GM21390 (cell line): ENCODE measurements at regions not wholly inside any gene's neighbourhood (a gene's known extent, or its start where the extent isn't known, plus 50 kb on each side); places are given as distances from the start of the nearest gene placed in this dataset.
A peak's percentile ranks its signal among the peaks of the same experiment; 100 is the strongest.

Source experiments
- ATAC-seq: cut with Tn5 transposase; IDR thresholded peaks from one replicate; pipeline ENCODE4 v1.9.1; 2021; ENCODE audit not compliant: unreplicated experiment

GRCh38 chr5:90135779-90136378, 273.7 kb downstream of the CETN3 start:
- ATAC-seq: no peak

- no peak for ATAC-seq
Measured at GRCh38 chr5:90134892-90135291, 274.7 kb downstream of the CETN3 start.

- ATAC-seq: no peak
Measured at GRCh38 chr5:90134381-90134780, 275.2 kb downstream of the CETN3 start.

GRCh38 chr5:90133941-90134340, 275.6 kb downstream of the CETN3 start:
- no peak for ATAC-seq

DNA sequence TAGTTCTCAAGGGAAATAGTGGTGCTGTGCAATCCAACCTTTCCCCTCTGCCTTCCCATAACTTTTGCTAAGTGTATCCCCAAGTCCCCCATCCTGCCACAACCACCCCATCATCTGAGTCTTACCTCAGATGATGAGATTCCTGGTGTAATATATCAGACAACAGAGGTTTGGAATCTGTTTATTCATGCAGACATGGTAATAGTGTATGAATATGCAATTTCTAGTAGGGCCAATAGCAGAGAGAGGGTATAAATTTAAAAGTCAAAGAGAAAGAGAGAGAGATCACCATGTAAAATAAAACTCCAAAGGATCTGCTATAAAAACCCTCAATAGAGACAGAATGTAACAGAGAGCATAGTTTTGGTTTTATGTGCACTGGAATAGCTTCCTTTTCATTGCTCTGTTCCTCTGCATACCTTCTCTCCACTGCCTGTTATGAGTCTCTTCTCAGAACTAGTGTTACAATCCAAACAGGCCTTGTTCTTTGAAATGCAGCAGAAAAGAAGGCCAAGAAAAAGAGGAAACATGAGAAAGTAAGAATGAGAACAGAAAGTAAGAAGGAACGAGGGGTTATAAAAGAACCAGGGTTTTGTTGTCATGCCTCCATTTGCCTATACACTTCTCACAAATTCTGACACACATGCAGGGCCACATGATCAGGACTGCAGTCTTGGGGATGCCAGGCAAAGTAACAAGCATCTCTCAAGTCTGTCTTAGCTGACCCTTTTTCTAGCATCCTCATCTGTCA, 278.0 kb downstream of the CETN3 start:
- ATAC-seq: peak; percentile 85

DNA sequence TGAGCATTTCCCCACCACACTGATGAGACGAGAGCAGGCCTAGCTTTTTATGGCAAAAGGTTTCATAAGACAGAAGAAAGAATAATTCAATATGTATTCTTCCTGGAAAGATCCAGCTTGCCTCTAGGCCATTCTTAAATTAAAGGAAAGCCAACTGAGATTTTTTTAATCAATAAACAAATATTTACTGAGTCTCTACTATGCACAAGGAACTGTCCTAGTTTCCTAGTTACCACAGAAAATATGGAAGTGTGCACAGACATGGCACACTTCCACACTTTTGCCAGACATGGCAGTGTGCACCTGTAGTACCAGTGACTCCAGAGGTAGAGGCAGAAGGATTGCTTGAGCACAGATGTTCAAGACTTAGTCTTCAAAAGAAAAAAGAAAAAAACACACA, 281.0 kb downstream of the CETN3 start:
- ATAC-seq: no peak

- ATAC-seq: no peak
Measured at GRCh38 chr5:90119531-90119971, 290.0 kb downstream of the CETN3 start.

DNA sequence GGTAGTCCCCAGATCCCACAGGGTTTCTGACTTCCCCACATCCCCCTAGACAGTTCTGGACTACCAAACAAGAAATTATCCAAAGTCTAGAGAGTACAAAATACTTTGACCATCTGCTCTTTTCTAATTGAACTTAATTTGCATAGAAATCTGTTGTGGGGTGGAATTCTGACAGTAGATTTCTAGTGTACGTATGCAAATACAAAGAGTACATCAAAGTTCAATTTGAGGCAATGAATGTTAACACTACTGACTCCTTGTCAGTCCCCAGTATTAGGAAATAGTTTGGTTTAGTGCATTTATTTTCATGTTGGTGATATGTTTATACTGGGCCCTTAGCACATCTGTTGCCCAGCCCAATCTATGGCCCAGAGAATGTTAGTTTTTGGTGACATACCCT, 292.6 kb downstream of the CETN3 start:
- no peak for ATAC-seq

GRCh38 chr5:90113108-90113507, 296.4 kb downstream of the CETN3 start:
- ATAC-seq: no peak

- ATAC-seq: no peak
Measured at GRCh38 chr5:90112033-90112692, 297.4 kb downstream of the CETN3 start.

DNA sequence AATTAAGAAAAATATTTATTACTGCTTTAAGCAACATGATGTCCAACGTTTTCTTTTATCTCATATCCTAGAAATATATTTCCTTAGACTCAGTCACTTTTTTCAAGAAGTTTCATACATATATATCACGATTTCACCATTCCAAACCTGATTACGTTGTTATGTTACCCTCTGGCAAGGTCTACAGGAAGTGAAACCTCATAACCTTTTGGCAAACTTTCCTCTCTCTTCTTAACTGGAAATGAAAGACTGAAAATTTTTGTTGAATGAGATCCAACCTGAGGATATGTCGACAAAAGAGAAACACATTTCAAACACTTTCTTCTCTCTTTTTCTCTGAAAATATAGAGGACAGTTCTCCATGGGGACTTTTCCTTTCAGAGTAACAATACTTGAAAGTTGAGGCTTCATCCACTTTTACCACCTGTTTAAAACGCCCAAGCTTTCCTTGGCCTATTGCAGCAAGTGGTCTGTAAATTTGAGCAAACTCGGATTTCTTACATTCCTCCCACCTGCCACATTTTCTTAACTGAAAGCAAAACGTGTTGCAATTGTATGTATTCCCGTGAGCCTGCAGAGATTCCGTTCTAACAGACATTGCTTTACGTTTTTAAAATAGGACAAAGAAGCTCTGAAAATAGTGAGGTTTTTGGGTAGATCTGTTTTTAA, 298.1 kb downstream of the CETN3 start:
- ATAC-seq: no peak

- no peak for ATAC-seq
Measured at GRCh38 chr5:90109285-90109684, 300.3 kb downstream of the CETN3 start.

- no peak for ATAC-seq
Measured at GRCh38 chr5:90099099-90099498, 310.5 kb downstream of the CETN3 start.

- ATAC-seq: no peak
Measured at GRCh38 chr5:90097082-90097477, 312.5 kb downstream of the CETN3 start.

GRCh38 chr5:90096415-90097081, 313.0 kb downstream of the CETN3 start:
- ATAC-seq: no peak

- no peak for ATAC-seq
Measured at GRCh38 chr5:90095292-90096060, 314.1 kb downstream of the CETN3 start.

DNA sequence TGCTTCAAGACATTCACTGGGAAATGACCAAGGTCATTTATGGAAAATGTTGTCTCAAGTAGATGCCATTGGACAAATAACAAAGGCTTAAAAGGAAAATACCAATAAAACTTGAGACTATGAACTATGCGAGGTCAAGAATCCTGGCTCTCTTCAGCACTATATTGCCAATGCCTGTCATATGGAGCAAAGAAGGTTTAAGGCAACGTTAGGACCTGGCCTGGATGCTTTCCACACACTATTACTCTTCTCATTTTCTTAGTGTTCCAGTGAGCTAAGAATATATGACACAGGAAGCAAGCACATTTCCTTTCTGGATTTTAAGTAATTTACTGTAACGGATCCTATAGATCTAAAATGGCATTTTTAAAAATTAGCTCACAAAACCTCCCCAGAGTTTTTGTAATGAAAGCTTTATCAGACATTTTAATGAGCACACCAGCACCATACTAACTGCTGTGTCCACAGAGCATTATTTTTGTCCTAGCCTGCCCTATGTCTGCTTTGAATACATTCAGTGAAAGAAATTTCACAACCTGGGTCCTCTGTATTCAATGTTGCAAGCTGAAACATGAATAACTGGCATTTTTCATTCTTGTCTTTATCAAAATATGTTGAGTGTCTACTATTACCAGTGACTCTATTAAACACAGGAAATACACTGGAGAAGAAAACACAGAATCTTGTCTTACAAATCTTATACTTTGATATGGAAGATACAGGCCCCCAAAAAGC, 315.6 kb downstream of the CETN3 start:
- ATAC-seq: no peak

DNA sequence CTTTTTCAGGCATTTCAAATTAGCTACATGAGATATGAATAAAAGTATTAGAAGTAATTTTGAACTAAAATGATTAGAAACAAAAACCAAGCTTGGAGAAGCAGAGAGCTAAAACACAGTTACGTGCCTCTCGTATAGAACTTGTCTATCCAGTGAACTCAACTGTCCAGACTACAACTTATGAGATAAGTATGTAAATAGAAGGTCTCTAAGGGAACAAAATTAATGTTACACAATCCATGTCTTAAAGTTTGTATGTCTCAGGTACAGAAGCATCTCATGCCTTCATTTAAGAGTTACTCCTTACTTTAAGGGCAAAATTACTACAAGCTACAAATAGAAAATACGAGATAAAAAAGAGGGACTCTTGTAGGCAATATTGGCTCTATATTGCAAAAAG, 316.8 kb downstream of the CETN3 start:
- no peak for ATAC-seq

- ATAC-seq: no peak
Measured at GRCh38 chr5:90084342-90084741, 325.2 kb downstream of the CETN3 start.
